ENCODE measurements at regions not wholly inside any gene's neighbourhood (a gene's known extent, or its start where the extent isn't known, plus 50 kb on each side); places are given as distances from the start of the nearest gene placed in this dataset.

DNA sequence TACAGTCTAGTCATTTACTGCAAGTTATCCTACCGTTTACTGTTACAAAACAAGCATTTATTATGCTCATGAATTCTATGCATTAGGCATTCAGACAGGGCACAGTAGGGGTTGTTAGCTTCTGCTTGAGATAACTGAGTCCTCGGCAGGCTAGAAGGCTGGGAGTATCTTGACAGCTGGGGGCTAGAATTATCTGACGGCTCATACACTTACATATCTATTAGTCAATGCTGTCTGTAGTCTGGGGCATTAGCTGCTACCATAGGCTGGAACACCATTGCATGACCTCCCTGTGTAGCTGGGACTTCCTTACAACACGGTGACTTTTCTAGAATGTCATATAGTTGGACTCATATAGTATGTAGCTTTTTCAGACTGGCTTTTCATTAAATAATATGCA, 61.9 kb upstream of the ALK start:
- Histone ChIP-seq H3K27ac (ENCODE audit: low read length) (no peak overlapping the region), H3F3A (ENCODE audit: low read length, unreplicated experiment) (no peaks in the 10 kb centered on the region), H3K4me2 (ENCODE audit: low read length) (no peak overlapping the region), H2AFZ (ENCODE audit: low read length) (no peak overlapping the region), H3K79me2 (ENCODE audit: low read length) (no peaks in the 10 kb centered on the region), H3K27me3 (ENCODE audit: low read length) (peaks cover 43% of the 10 kb centered on the region), H3K9me2 (replicated peaks; ENCODE audit: low read length) (no peaks in the 10 kb centered on the region), H3K9ac (ENCODE audit: low read length) (no peak overlapping the region), H4K20me1 (ENCODE audit: low read length) (no peaks in the 10 kb centered on the region), H3K4me3 (ENCODE audit: low read length) (no peak overlapping the region), H3K36me3 (ENCODE audit: low read depth, low read length) (no peaks in the 10 kb centered on the region), H3K9me3 (ENCODE audit: low read length) (no peaks in the 10 kb centered on the region), H3K4me1 (ENCODE audit: insufficient read depth, low read length) (no peaks in the 10 kb centered on the region)
- ChIA-PET POLR2A (ENCODE audit: unreplicated experiment) (no interaction called here), CTCF (no interaction called here)
- intact Hi-C loops (cut with micrococcal nuclease): no loop called here
- no peak for ATAC-seq
- BruUV-seq (replicated peaks): no TSS peak
- TF ChIP-seq EZH2phosphoT487 (IDR thresholded peaks at IDR 0.05; ENCODE audit: borderline replicate concordance, low read length) (no peak), EZH2 (IDR thresholded peaks at IDR 0.05; ENCODE audit: low read length, unreplicated experiment) (no peak)
- TF ChIP-seq, protein P1, sequence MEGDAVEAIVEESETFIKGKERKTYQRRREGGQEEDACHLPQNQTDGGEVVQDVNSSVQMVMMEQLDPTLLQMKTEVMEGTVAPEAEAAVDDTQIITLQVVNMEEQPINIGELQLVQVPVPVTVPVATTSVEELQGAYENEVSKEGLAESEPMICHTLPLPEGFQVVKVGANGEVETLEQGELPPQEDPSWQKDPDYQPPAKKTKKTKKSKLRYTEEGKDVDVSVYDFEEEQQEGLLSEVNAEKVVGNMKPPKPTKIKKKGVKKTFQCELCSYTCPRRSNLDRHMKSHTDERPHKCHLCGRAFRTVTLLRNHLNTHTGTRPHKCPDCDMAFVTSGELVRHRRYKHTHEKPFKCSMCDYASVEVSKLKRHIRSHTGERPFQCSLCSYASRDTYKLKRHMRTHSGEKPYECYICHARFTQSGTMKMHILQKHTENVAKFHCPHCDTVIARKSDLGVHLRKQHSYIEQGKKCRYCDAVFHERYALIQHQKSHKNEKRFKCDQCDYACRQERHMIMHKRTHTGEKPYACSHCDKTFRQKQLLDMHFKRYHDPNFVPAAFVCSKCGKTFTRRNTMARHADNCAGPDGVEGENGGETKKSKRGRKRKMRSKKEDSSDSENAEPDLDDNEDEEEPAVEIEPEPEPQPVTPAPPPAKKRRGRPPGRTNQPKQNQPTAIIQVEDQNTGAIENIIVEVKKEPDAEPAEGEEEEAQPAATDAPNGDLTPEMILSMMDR (conservative IDR thresholded peaks at IDR 0.05; ENCODE audit: low read depth, low read length): no peak
- DNase-seq: no peak

DNA sequence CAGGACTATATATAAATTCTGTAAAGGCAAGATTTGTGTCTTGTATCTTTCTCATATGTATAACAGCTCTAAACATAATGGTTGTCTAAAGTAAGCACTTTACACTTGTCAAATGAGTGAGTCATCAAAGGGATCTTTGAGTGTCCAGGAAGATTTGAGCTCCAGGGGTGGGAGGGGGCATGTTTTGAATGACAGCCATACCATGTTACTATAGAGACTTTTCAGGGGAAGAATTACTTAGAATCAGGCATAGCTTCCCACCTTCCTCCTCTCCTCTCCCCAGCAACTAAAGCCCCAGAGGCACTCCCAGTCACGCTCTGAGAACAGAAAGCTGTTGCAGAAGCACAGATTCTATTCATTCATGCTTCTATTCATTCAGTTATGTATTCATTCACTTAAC, 65.8 kb upstream of the ALK start:
- H3K9ac ChIP-seq (ENCODE audit: low read length): no peak overlapping the region
- H3K27me3 ChIP-seq (ENCODE audit: low read length): peaks cover 27% of the 10 kb centered on the region
- POLR2A ChIA-PET (ENCODE audit: unreplicated experiment): no interaction called here
- no peaks in the 10 kb centered on the region for H3K36me3 ChIP-seq (ENCODE audit: low read depth, low read length)
- intact Hi-C loops (cut with micrococcal nuclease): no loop called here
- no peak for DNase-seq
- ATAC-seq: no peak
- H3K4me1 ChIP-seq (ENCODE audit: insufficient read depth, low read length): no peaks in the 10 kb centered on the region
- TF ChIP-seq, protein P1 (conservative IDR thresholded peaks at IDR 0.05; ENCODE audit: low read depth, low read length): no peak
- TF ChIP-seq EZH2phosphoT487 (IDR thresholded peaks at IDR 0.05; ENCODE audit: borderline replicate concordance, low read length) (no peak), EZH2 (IDR thresholded peaks at IDR 0.05; ENCODE audit: low read length, unreplicated experiment) (no peak)
- H3K9me3 ChIP-seq (ENCODE audit: low read length): no peaks in the 10 kb centered on the region
- CTCF ChIA-PET: no interaction called here
- no peak overlapping the region for H3K27ac ChIP-seq (ENCODE audit: low read length)
- no peaks in the 10 kb centered on the region for H3F3A ChIP-seq (ENCODE audit: low read length, unreplicated experiment)
- BruUV-seq (replicated peaks): no TSS peak
- no peak overlapping the region for H3K4me3 ChIP-seq (ENCODE audit: low read length)
- no peaks in the 10 kb centered on the region for H3K79me2 ChIP-seq (ENCODE audit: low read length)
- no peak overlapping the region for H3K4me2 ChIP-seq (ENCODE audit: low read length)
- H3K9me2 ChIP-seq (replicated peaks; ENCODE audit: low read length): no peaks in the 10 kb centered on the region
- no peak overlapping the region for H2AFZ ChIP-seq (ENCODE audit: low read length)
- no peaks in the 10 kb centered on the region for H4K20me1 ChIP-seq (ENCODE audit: low read length)

DNA sequence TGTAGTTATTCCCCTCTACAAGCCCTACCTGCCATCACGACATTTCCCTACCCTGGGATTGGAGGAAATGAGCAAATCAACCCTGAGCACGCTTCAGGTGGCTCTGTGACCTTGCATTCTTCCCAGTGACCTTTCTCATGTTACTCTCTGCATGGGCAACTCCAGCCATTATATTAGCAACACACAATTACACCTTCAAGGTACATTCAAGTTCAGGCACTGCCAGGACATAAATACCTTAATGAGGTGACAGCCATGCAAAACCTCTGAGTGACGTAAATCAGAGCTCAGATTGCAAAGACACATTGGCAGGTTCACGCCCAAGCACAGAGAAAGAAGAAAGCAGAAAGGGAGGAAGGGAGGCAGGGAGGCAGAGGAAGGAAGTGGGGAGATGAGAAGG, 68.7 kb upstream of the ALK start:
- ChIA-PET POLR2A (ENCODE audit: unreplicated experiment) (no interaction called here), CTCF (no interaction called here)
- Histone ChIP-seq H3K4me3 (ENCODE audit: low read length) (no peak overlapping the region), H3K27me3 (ENCODE audit: low read length) (peaks cover 13% of the 10 kb centered on the region; the same call in 1 of the 2 replicates), H3F3A (ENCODE audit: low read length, unreplicated experiment) (no peaks in the 10 kb centered on the region), H3K36me3 (ENCODE audit: low read depth, low read length) (no peaks in the 10 kb centered on the region), H3K4me2 (ENCODE audit: low read length) (no peak overlapping the region), H2AFZ (ENCODE audit: low read length) (no peak overlapping the region), H3K4me1 (ENCODE audit: insufficient read depth, low read length) (no peaks in the 10 kb centered on the region), H3K79me2 (ENCODE audit: low read length) (no peaks in the 10 kb centered on the region), H4K20me1 (ENCODE audit: low read length) (no peaks in the 10 kb centered on the region), H3K9me2 (replicated peaks; ENCODE audit: low read length) (no peaks in the 10 kb centered on the region), H3K9me3 (ENCODE audit: low read length) (no peaks in the 10 kb centered on the region), H3K27ac (ENCODE audit: low read length) (no peak overlapping the region), H3K9ac (ENCODE audit: low read length) (no peak overlapping the region)
- BruUV-seq (replicated peaks): no TSS peak
- intact Hi-C loops (cut with micrococcal nuclease): no loop called here
- no peak for DNase-seq
- TF ChIP-seq, protein P1 (conservative IDR thresholded peaks at IDR 0.05; ENCODE audit: low read depth, low read length): no peak
- TF ChIP-seq EZH2 (IDR thresholded peaks at IDR 0.05; ENCODE audit: low read length, unreplicated experiment) (no peak), EZH2phosphoT487 (IDR thresholded peaks at IDR 0.05; ENCODE audit: borderline replicate concordance, low read length) (no peak)
- no peak for ATAC-seq

Measured in PC-3 (cell line).